Right ventricle myocardium inferior (tissue), 1 donor: ENCODE measurements at regions not wholly inside any gene's neighbourhood (a gene's known extent, or its start where the extent isn't known, plus 50 kb on each side); places are given as distances from the start of the nearest gene placed in this dataset.
A peak's percentile ranks its signal among the peaks of the same experiment; 100 is the strongest.

Source experiments
- ATAC-seq: fragments of 200-7000 bp; cut with Tn5 transposase; one replicate; pipeline ENCODE4 v1.9.1; 2020; ENCODE audit warnings: mild to moderate bottlenecking, moderate library complexity
- DNase-seq: peaks from one replicate; pipeline ENCODE4 v3.0.0; 2021; ENCODE audit errors: missing footprints
- intact Hi-C: fragments of 100-400 bp; cut with DNase I; formaldehyde crosslinking; loops from one replicate; pipeline ENCODE4 v1.11.0; 2022
- donor health status: DM: no; HTN: yes; CAD: no; lungs with severe emphysema.

DNA sequence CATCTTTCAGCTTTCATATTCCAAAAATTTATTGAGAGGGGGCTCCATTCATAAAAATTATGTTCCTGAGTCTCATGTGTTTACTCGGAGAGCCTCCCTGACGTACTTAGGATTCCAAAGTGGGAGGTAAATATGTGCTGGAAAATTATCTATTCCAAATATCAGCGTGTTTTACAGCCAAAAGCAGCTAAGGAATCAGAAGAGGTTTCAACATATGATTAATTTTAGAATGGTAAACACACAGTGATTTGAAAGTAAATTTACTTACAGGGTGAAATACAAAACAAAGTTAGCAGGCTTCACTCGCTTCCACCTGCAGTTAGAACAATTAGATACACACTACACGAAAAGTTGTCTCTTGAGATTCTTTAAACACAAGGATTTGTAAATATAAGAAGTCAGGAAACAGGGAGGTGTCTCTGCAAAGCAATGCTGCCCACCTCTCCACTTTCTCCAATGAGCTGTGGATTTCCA is 313.8 kb upstream of the NBEA start:
- no peak for DNase-seq
- intact Hi-C loops = no loop called here
- ATAC-seq = no peak

DNA sequence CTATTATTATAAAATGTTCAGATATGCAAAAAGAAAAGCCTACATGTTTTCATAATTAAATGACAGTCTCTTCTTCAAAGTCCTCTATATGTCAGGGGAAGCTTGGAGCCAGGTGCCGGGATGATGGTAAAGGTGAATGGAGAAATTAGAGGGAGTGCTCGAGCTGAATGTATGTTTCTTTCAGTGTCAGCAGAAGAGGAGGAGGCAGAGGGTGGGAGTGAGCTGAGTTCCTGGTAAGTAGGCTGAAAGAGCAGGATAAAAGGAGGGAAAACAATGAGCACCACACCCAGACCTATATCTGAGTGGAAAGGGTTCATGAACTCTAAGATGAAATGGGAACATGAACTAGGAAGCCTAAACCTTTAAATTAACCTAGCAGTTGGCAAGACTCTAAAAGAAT is 307.6 kb upstream of the NBEA start:
- DNase-seq = no peak
- intact Hi-C loops = no loop called here
- no peak for ATAC-seq

DNA sequence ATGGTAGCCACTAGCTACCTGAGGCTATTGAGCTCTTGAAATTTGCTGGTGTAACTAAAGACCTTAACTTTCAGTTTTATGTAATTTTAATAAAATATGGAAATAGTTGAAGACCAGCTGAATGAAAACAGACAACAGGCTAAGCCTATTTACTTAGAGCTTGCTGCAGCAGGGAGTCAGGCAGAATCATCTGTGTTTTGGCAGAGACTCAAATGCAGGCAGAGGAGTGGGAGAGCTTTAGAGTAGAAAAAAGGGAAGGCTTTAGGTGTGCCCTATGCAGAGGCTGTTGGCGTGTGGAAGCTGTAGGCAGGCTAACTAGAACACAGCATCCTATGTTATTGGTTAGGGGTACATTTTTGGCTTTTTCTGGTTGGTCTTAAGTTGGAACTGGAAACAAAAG is 304.9 kb upstream of the NBEA start:
- no peak for ATAC-seq

DNA sequence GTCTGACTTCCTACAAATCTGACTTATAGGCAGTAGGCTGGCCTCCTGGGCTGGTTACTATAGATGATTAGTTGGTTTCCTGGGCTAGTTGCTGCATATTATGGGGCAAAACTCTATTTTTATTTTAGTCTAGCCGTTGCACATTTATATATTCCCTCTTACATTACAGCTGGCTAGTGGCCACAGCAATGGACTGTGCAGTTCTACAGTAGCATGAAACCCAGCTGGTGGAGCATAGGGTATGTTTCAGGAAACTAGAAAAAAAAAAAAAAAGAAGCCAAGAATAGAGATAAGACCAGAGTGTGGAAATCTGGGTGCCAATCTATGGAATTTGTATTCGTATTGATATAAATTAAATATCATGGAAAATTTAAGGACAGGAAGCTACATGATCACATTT is 304.4 kb upstream of the NBEA start:
- ATAC-seq = no peak
- intact Hi-C loops = no loop called here
- no peak for DNase-seq

More for the DNA sequence above, 304.9 kb upstream of the NBEA start:
- no peak for DNase-seq
- intact Hi-C loops = no loop called here

DNA sequence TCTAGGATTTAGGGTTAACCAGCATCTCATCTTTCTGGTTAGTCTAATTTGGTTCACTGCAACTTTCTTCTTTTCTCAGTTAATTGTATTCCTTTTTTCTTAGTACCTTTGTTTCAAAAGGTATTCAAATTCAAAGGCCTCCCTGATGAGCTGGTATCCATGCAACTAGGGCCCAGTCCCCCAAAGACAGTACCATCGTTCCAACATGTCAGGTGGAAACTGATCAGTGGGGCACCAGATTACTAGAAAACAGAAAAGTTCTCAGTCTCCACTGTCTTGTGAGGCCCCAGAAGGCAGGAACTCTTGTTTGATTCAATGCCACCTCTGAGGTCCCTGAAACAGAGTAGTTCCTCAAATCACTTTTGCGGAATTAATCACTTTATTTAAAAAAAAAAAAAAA is 303.2 kb upstream of the NBEA start:
- DNase-seq = no peak
- ATAC-seq = no peak
- intact Hi-C loops = no loop called here

DNA sequence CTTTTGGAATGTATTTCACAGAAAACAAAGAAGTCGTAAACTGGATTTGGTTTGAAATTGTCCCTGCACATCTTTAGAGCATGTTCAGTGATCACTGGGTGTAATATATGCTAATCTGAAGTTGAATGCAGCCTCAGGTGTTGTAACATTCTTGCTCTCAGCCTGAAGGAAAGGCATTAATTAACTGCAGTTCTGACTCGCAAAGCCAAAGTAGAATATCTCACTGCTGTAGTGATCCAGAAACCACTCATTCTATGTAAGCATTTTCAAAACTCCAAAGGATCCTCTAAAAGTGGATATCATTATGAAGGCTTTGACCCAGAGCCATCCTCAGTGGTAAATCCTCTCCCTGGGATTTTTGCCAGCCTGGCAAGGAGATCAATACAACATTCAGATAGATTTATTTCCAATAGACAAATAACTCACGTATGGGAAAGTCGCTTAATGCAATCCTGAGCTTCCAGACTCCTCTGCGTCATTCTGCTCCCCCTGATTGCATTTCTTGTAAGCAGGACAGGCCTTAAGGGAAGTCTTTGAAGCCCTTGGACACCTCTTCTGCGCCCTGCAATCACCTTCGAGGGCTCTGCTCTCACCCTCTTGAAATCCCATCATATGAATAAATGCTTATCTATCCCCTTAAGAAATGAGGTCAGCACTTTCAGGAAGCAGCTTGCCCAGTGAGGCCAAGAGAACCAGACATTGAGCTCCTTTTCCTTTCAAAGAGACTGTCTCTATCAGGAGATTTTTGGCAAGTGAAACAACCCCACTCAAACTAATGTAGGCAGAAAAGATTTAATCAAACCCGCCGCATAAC is 301.7 kb upstream of the NBEA start:
- ATAC-seq (no peak), DNase-seq (no peak)
- intact Hi-C loops = no loop called here

DNA sequence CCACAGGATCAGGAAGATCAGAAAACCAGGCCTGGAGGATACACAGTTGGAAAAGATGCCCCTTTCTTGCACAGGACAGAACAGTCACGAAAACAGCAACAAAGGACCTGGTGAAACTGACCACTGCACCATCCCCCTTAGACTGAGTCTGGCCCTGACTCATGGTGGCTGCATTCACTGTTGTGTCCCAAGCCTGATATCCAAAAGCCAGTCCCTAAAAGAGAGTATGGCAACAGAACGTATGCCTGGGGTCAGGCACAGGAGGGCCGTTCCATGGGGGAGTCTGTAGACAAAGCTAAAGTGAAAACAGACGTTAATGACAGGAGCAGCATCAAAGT is 301.1 kb upstream of the NBEA start:
- no peak for DNase-seq
- intact Hi-C loops = no loop called here
- no peak for ATAC-seq

DNA sequence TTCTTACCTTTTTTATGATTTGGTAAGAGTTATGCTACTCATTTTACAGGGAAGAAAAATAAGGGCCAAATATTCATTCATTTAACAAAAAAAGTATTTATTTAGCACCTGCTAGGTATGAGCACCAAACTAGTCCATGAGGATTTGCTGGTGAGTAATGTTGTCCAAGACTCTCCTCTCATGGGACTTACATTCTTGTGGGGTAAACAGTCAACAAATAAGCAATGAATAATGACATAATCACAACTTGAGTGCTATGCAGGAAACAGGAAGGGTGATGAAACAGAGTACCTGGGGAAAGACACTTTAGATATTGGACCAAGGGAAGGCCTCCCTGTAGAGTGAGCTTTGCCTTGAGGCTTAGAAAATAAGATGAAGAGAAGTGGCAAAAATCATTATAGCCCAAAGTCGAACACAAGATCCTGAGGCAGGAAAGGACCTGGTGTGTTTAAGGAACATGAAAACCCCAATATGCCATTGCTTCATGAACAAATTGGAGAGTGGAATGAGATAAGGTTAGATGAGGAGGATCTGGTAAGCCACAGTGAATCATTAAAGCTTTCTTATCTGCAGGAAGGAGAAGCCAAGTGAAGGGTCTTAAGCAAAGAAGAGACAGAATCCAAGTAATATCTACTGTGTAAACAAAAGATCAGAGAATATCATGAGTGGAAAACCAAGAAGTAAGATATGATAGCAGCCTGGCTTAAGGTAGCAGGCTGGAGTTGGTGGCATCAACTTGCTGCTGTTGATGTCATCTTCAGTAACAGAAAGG is 294.5 kb upstream of the NBEA start:
- intact Hi-C loops = no loop called here
- ATAC-seq (no peak), DNase-seq (no peak)

DNA sequence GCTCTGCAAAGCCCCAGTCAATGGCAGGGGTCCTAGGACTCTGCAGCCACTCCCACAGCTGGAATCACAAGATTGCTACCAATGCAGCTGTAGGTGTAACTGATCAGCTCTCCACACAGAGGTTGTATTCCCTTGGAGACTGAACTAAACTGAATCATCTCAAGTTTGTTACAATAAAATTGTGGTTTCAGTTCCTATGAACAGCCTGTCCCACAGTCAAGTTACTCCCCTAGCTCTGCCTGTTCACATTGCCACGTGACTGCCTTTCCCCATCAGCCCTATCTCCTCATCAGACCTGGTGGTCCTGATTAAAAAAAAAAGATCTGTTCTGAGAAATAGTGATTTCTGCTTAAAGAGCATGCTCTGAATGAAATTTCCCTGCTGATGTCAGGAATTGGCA is 287.9 kb upstream of the NBEA start:
- DNase-seq (no peak), ATAC-seq (no peak)
- intact Hi-C loops = loop anchor here (10.0 kb wide), 1 partner anchor 291 kb away; the partner anchor contains the start of gene NBEA

DNA sequence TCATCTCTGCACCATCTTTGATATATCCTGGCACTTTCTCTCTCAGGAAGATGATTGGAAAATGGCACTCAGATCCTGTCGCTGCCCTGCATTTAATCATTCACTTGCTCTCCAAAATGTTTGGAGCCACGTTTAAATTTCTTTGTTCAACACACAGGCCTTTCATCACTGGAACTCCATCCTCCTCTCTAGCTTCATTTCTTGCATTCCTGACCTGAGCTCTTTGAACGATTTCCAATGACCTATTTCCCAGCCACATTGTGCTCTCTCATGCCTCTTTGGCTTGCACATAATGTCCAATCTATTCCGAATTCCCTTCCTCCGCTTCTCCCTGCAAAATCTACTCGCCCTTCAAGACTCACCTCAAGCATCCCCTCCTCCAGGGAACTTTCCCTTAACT is 287.4 kb upstream of the NBEA start:
- no peak for DNase-seq
- ATAC-seq = peak; percentile 92
- intact Hi-C loops = loop anchor here (10.0 kb wide), 1 partner anchor 290 kb away; the partner anchor contains the start of gene NBEA

DNA sequence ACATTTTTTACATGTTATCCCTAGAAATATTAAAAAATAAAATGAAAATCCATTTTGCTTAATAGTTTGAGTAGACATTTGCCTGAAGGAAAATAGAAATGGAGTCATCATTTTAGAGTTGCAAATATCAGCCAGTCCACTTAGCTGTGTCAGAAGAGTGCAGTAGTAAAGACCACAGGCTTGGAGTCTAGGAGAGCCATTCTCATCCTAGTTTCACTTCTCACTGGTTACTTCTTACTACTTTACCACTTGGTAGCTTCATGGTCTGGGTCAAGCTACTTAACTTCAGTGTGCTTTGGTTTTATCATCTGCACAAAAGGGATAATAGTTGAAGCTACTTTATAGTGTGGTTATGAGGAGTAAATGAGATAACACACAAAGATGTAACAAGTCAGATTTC is 286.5 kb upstream of the NBEA start:
- ATAC-seq (no peak), DNase-seq (no peak)
- intact Hi-C loops = loop anchor here (10.0 kb wide), 1 partner anchor 289 kb away; the partner anchor contains the start of gene NBEA

DNA sequence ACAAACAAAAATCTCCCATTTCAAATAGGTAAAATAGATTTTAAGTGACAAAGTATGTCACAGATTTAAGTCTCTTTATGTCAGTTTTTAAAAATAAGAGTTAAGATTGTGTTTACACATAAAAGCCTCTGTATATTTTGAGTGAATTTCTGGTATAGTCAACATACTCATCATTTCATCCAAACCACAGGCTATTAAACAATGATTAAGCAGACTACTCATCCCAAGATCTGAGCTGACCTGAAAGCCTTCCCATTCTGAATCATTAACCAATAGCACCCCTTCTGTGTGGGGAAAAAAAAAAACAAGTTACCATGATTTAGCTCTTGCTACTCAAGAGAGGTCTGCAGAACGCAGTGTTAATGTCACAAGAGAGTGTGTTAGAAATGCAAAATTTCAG is 284.4 kb upstream of the NBEA start:
- no peak for ATAC-seq
- intact Hi-C loops = loop anchor here (10.0 kb wide), 1 partner anchor 287 kb away; the partner anchor contains the start of gene NBEA
- no peak for DNase-seq

DNA sequence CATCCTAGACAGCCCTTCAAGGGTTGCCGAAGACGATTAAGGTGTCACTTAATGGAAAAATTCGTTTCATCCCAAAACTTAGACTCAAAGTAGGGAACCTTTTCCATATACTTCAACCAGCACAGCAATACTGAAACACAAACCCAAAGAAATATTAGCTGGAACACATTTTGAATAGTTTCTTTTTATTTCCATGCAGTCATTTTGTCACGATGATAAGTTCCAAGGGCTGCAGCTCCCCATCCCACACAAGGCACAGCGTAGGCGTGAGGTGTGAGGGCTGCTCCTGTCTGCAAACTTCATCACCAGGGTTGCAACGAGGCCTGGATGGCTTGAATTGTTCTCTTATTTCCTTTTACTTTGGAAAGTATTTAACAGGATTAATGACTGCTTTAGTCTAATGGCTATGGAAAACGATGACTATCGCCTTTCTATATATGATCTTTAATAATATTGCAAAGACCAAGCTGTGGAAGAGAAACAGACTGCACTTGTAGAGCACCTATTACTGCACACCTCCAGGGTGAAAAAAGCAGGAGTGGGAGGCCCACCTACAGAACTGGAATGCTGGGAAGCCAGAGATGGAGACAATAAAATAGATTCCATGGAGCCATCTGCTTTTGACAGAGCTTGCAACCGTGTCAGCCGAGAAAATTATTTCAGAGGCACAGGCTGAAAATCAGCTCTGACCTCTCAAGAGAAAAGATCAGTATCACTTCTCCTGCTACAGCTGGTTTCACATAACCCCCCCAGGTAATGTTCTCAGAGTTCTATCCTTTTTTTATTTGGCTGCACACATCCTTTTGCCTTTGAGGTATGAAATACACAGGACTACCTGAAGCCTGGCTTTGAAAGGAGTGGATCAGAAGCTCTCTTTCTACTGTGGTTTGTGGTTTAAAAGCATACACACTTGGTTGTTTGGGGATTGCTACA is 274.5 kb upstream of the NBEA start:
- DNase-seq (no peak), ATAC-seq (no peak)

DNA sequence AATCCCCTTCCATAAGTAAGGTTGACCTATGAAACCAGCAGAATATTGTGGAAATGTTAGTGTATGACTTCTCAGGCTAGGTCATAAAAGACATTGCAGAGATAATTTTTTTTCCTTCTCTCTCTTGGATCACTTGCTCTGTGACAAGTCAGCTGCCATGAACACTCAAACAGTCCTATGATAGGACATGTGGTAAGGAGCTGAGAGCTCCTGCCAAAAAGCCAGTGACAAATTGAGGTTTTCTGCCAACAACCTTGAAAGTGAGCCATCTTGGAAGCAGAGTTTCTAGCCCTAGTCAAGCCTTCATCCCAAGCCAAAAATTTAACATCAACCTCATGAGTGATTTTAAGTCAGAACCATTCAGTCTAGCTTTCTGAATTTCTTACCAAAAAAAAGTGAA is 270.9 kb upstream of the NBEA start:
- DNase-seq = no peak
- peak; percentile 95 for ATAC-seq
- intact Hi-C loops = no loop called here

More for the DNA sequence above, 274.5 kb upstream of the NBEA start:
- intact Hi-C loops = no loop called here

DNA sequence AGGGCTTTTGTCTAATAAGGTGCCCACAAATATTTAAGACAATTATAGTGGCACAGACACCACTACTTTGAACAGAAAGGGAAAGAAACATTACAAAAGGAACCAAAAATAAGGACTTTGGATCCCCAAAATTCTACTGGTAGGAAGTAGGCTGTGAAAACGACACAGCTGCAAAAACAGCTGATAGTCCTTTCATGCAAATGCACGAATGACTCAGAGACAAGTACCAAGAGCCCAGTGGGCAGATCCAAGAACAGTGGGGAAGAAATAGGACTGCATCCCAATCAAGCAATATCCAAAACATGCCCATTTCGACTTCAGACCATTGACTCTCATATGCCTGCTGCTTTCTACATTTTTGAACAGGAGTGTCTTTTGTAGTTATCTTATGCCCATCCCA is 269.4 kb upstream of the NBEA start:
- ATAC-seq (no peak), DNase-seq (no peak)
- intact Hi-C loops = no loop called here

DNA sequence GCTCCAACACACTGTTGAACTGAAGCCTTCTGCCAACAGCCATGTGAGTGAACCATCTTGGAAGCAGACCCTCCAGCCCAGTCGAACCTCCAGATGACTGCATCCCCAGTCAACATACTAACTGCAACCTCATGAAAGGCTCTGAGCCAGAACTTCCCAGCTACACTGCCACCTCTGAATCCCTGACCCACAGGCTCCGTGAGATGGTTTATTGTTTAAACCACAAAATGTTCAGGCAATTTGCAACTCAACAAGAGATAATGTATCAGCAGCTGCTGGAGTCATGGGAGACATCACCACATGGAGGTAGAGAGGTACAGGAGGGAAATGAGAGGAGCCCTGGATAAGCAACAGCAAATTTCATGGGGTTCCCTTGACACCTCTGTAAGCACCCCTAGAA is 266.4 kb upstream of the NBEA start:
- DNase-seq = no peak
- ATAC-seq = no peak
- intact Hi-C loops = no loop called here

DNA sequence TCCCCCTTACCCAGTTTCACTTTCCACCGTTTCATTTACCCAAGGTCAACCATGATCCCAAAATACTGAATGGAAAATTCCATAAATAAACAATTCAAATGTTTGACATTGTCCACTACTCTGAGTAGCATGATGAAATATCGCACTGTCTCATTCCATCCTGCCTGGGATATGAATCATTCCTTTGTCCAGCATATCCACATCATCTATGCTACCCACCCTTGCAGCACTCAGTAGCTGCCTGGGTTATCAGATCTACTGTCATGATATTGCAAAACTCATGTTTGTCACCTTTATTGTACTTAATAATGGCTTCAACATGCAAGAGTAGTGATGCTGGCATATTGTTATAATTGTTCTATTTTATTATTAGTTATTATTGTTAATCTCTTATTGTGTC is 263.9 kb upstream of the NBEA start:
- no peak for DNase-seq
- intact Hi-C loops = no loop called here
- ATAC-seq = no peak

DNA sequence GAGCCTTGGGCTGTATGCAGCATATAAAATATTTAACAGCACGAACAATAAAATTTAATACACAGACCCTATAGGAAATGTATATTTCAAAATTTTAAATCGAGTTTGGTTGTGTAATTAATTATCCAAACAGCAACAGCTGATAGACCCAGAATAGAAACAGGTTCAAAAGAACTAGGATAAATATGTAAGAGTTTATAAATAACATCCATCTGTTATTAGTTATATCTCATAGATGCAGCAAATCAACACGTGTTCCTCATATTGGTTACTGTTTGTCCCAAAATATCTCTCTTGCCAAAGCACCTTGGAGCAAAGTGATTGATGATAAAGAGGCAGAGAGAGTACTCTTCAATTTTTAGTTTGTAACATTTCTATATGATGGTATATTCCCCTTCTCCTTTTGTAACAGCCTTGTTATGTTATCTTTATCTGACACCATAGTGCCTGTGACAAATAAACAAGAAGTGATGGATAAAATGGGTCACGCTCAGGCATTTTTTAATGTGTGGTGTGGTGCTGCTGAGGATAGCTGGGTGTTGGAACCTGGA is 260.6 kb upstream of the NBEA start:
- no peak for ATAC-seq
- intact Hi-C loops = no loop called here
- no peak for DNase-seq

DNA sequence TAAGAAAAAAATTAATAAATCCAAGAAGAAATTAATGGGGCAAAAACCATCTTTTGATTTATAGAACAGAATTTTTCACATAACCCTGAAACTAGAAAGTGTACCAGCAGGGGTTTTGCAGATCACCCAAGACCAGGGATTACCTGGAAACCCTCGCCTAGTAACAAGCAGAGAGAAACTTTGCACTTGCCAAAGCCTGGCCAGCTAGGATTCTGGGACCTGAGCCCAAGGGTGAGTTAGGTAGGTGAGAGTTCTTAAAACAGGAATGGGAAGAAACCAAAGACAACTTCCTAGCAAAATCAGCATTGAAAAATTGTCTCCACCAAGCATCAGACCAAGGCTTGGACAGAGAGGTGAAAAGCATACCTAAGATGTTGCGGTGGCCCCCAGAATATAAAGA is 247.0 kb upstream of the NBEA start:
- intact Hi-C loops = no loop called here
- ATAC-seq (no peak), DNase-seq (no peak)
